Ishikawa (cell line): ENCODE measurements at regions not wholly inside any gene's neighbourhood (a gene's known extent, or its start where the extent isn't known, plus 50 kb on each side); places are given as distances from the start of the nearest gene placed in this dataset.
A peak's percentile ranks its signal among the peaks of the same experiment; 100 is the strongest.

ENCODE experiments used
- CEBPB ChIP-seq: IDR thresholded peaks from 2 replicates; pipeline ENCODE4 v1.6.1; 2012
- CREB1 ChIP-seq: IDR thresholded peaks from 2 replicates; pipeline ENCODE4 v1.6.1; 2012; ENCODE audit warnings: low read depth
- EGR1 ChIP-seq: IDR thresholded peaks from 2 replicates; pipeline ENCODE4 v1.6.1; 2012
- EP300 ChIP-seq: IDR thresholded peaks from 2 replicates; pipeline ENCODE4 v1.6.1; 2012; ENCODE audit warnings: borderline replicate concordance
- FOXM1 ChIP-seq: IDR thresholded peaks from 2 replicates; pipeline ENCODE4 v1.6.1; 2012; ENCODE audit warnings: low read depth, borderline replicate concordance
- MAX ChIP-seq: IDR thresholded peaks from 2 replicates; pipeline ENCODE4 v1.6.1; 2012
- NFIC ChIP-seq: IDR thresholded peaks from 2 replicates; pipeline ENCODE4 v1.6.1; 2012
- RAD21 ChIP-seq: IDR thresholded peaks from 2 replicates; pipeline ENCODE4 v1.6.1; 2012; ENCODE audit warnings: low read depth
- REST ChIP-seq: IDR thresholded peaks from 2 replicates; pipeline ENCODE4 v1.6.1; 2012; ENCODE audit warnings: low read depth, mild to moderate bottlenecking
- TAF1 ChIP-seq: IDR thresholded peaks from 2 replicates; pipeline ENCODE4 v1.6.1; 2012; ENCODE audit warnings: low read depth, mild to moderate bottlenecking
- TCF12 ChIP-seq: IDR thresholded peaks from 2 replicates; pipeline ENCODE4 v1.6.1; 2012; ENCODE audit warnings: low read depth
- TEAD4 ChIP-seq: IDR thresholded peaks from 2 replicates; pipeline ENCODE4 v1.6.1; 2012
- USF1 ChIP-seq: IDR thresholded peaks from 2 replicates; pipeline ENCODE4 v1.6.1; 2012
- YY1 ChIP-seq: IDR thresholded peaks from 2 replicates; pipeline ENCODE4 v1.6.1; 2012; ENCODE audit warnings: low read depth
- ZBTB7A ChIP-seq: IDR thresholded peaks from 2 replicates; pipeline ENCODE4 v1.6.1; 2012; ENCODE audit warnings: low read depth

- TF ChIP-seq ZBTB7A (no peak), YY1 (no peak), CREB1 (no peak), REST (no peak), USF1 (no peak), NFIC (no peak), FOXM1 (no peak)
These were observed 253.1 kb downstream of the CDCA7 start for GRCh38 chr2:173607606-173608311.

- TF ChIP-seq TEAD4 (no peak), EP300 (no peak), TAF1 (no peak), NFIC (no peak), CEBPB (no peak), USF1 (no peak), EGR1 (no peak), REST (no peak), YY1 (no peak), MAX (no peak), FOXM1 (no peak), RAD21 (no peak), CREB1 (no peak)
These were observed 256.4 kb downstream of the CDCA7 start for GRCh38 chr2:173611121-173611520.

- TF ChIP-seq EGR1 (no peak), RAD21 (0 out of 2 replicates have a peak, but pooled peaks have one; percentile 8)
These were observed 257.7 kb downstream of the CDCA7 start for GRCh38 chr2:173612354-173612753.

- TF ChIP-seq TCF12: no peak
- TF ChIP-seq EGR1: no peak
- no peak for TF ChIP-seq USF1
- no peak for TF ChIP-seq CEBPB
- TF ChIP-seq ZBTB7A: no peak
- TF ChIP-seq TAF1: no peak
These were observed 258.7 kb downstream of the CDCA7 start for GRCh38 chr2:173613386-173613785.

GRCh38 chr2:173614265-173614930 lies 259.7 kb downstream of the CDCA7 start:
- TF ChIP-seq EGR1: no peak
- no peak for TF ChIP-seq TAF1
- TF ChIP-seq RAD21: no peak
- TF ChIP-seq REST: no peak
- TF ChIP-seq FOXM1: no peak
- no peak for TF ChIP-seq TCF12
- TF ChIP-seq NFIC: no peak
- no peak for TF ChIP-seq MAX
- no peak for TF ChIP-seq USF1
- TF ChIP-seq EP300: no peak
- TF ChIP-seq YY1: no peak
- TF ChIP-seq ZBTB7A: no peak
- TF ChIP-seq CEBPB: no peak
- no peak for TF ChIP-seq CREB1
- no peak for TF ChIP-seq TEAD4
